Gastrocnemius medialis (tissue), 4 donors: ENCODE measurements at regions not wholly inside any gene's neighbourhood (a gene's known extent, or its start where the extent isn't known, plus 50 kb on each side); places are given as distances from the start of the nearest gene placed in this dataset.

Source experiments
- CTCF ChIP-seq, 5 experiments: fragments of 450-650 bp in 3 of 5; fragments of 200-600 bp in 2 of 5; sonication (generic) in 2 of 5; IDR thresholded peaks in 4 of 5; conservative IDR thresholded peaks in 1 of 5; 1 replicate in 4 of 5; 2 replicates in 1 of 5; pipeline ENCODE4 v1.5.1; 2016 to 2019; ENCODE audit warnings: antibody characterized with exemption in 5 of 5, mild to moderate bottlenecking in 3 of 5, moderate library complexity in 3 of 5
- POLR2A ChIP-seq, 2 donors: fragments of 450-650 bp; IDR thresholded peaks; one replicate each; pipeline ENCODE4 v1.6.1; 2017; ENCODE audit warnings: antibody characterized with exemption in 2 of 2, mild to moderate bottlenecking in 2 of 2, moderate library complexity in 2 of 2

- TF ChIP-seq CTCF (IDR thresholded peaks at IDR 0.05 in 4 of 5, conservative IDR thresholded peaks at IDR 0.05 in 1 of 5) (no peak), POLR2A (IDR thresholded peaks at IDR 0.05) (no peak)
These were observed 153.4 kb downstream of the FAM161A start for GRCh38 chr2:61700464-61700863.
